Naive thymus-derived CD4-positive, alpha-beta T cell (primary cell): ENCODE measurements at regions not wholly inside any gene's neighbourhood (a gene's known extent, or its start where the extent isn't known, plus 50 kb on each side); places are given as distances from the start of the nearest gene placed in this dataset.
"Not testable (repeated sequence)": the region's sequence is repeated elsewhere in the genome, so short reads cannot be mapped to it uniquely, and the experiment has no call there.

Source experiments
- ATAC-seq: fragments of 150-1000 bp; cut with Tn5 transposase; 2 replicates; pipeline ENCODE4 v1.10.0; 2021; ENCODE audit warnings: mild to moderate bottlenecking, moderate library complexity
- CTCF ChIA-PET: fragments of 350-600 bp; sonication (Branson Sonifier 250); formaldehyde crosslinking; loops from one replicate; lab custom pipeline; 2021; ENCODE audit warnings: antibody characterized with exemption; lab: Charles Lee
- POLR2A ChIA-PET: fragments of 350-600 bp; sonication (Branson Sonifier 250); formaldehyde crosslinking; loops from one replicate; lab custom pipeline; 2021; ENCODE audit warnings: antibody characterized with exemption, inconsistent platforms; lab: Charles Lee
- DNase-seq, 9 donors: peaks; one replicate each; pipeline versions ENCODE4 v3.0.0 to v3.0.0-alpha.2; 2020 to 2022; ENCODE audit warnings: mixed read lengths in 1 of 9
- H3K27ac ChIP-seq: one replicate; pipeline ENCODE4 v1.7.0; 2013; ENCODE audit warnings: mild to moderate bottlenecking, low read depth, low read length, moderate library complexity
- H3K27me3 ChIP-seq, 2 donors: one replicate each; pipeline ENCODE4 v1.7.0; 2013; ENCODE audit warnings: low read length in 2 of 2, mild to moderate bottlenecking in 2 of 2, moderate library complexity in 2 of 2; ENCODE audit not compliant: control insufficient read depth in 2 of 2, insufficient read depth in 2 of 2
- H3K36me3 ChIP-seq, 3 experiments: 1 replicate in 2 of 3; 2 replicates in 1 of 3; pipeline ENCODE4 v1.7.0; 2013; ENCODE audit warnings: low read length in 3 of 3, mild to moderate bottlenecking in 3 of 3, moderate library complexity in 1 of 3; ENCODE audit not compliant: insufficient read depth in 3 of 3, control insufficient read depth in 2 of 3
- H3K4me1 ChIP-seq, 2 donors: one replicate each; pipeline ENCODE4 v1.7.0; 2013; ENCODE audit warnings: low read length in 2 of 2, mild to moderate bottlenecking in 2 of 2, moderate library complexity in 1 of 2; ENCODE audit not compliant: control insufficient read depth in 2 of 2, insufficient read depth in 2 of 2
- H3K4me3 ChIP-seq: 2 replicates; pipeline ENCODE4 v1.7.0; 2013; ENCODE audit warnings: mild to moderate bottlenecking, low read length
- H3K9me3 ChIP-seq, 3 experiments: 1 replicate in 2 of 3; 2 replicates in 1 of 3; pipeline ENCODE4 v1.7.0; 2013; ENCODE audit warnings: low read length in 3 of 3; ENCODE audit not compliant: control insufficient read depth in 2 of 3
- H3K27ac Mint-ChIP-seq, 9 donors: one replicate each; pipeline ENCODE4 v1.8.0; 2020 to 2022; ENCODE audit warnings: mixed read lengths in 9 of 9, mild to moderate bottlenecking in 8 of 9, moderate library complexity in 5 of 9, inconsistent platforms in 2 of 9
- H3K27me3 Mint-ChIP-seq, 5 donors: one replicate each; pipeline ENCODE4 v1.8.0; 2021 to 2022; ENCODE audit warnings: mixed read lengths in 5 of 5, mild to moderate bottlenecking in 1 of 5
- H3K36me3 Mint-ChIP-seq, 5 donors: one replicate each; pipeline ENCODE4 v1.8.0; 2020 to 2022; ENCODE audit warnings: mixed read lengths in 5 of 5, mild to moderate bottlenecking in 3 of 5, inconsistent platforms in 1 of 5
- H3K4me1 Mint-ChIP-seq, 7 donors: one replicate each; pipeline ENCODE4 v1.8.0; 2020 to 2022; ENCODE audit warnings: mixed read lengths in 7 of 7, mild to moderate bottlenecking in 3 of 7, inconsistent platforms in 1 of 7
- H3K4me3 Mint-ChIP-seq, 10 donors: one replicate each; pipeline ENCODE4 v1.8.0; 2020 to 2022; ENCODE audit warnings: mild to moderate bottlenecking in 10 of 10, mixed read lengths in 10 of 10, moderate library complexity in 6 of 10, inconsistent platforms in 2 of 10
- H3K9me3 Mint-ChIP-seq, 11 donors: one replicate each; pipeline ENCODE4 v1.8.0; 2020 to 2022; ENCODE audit warnings: mixed read lengths in 11 of 11, mild to moderate bottlenecking in 4 of 11, inconsistent platforms in 1 of 11, moderate library complexity in 1 of 11
- intact Hi-C, 2 donors: fragments of 100-400 bp; cut with micrococcal nuclease; formaldehyde crosslinking; loops; one replicate each; pipeline ENCODE4 v1.15.1; 2023

DNA sequence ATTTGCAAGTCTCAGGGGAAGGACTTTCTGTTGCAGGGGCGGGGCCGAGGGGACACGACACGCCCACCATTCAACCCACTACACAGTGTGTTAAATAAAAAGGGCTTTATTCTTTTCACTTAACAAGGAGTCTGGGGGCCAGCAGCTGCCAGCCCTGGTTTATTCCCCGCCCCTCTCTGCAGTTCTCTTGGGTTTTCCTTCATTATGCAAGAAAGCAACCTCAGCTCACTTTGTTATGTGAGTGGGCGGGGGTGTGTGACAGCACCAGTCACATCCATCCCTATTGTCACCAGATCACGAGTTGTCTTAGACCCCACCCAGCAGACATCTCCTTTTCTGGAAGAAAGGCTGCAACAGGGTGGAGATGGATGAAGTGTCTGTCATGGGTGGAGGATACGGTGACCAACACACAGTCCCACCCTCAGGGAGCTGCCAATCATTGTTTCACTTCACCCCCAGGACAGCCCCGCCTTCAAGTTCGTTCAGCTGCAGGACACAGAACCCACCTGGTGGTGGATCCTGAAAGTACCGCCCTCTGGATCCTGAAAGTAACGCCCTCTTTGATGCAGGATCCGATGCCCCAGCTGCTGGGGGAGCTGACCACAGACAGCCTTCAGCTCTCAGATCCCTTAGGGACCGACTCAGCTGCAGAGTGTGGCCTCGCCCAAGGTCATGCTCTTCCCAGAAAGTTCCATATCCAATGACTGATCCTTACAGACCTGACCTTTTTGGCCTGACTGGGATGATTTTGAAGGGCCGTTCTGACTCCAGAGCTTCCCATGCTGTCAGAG, 79.6 kb downstream of the SMIM20 start:
- H3K36me3 ChIP-seq = no peaks in the 10 kb centered on the region
- ChIA-PET POLR2A (no interaction called here), CTCF (interaction anchor here (0.5 to 0.6 kb wide), 2 partner anchors 15 to 198 kb away, joined by 3 read pairs; no protein-coding TSS in a partner anchor)
- H3K36me3 Mint-ChIP-seq = no peaks in the 10 kb centered on the region
- intact Hi-C loops = no loop called here
- no peaks in the 10 kb centered on the region for H3K9me3 ChIP-seq
- H3K4me1 ChIP-seq = no peaks in the 10 kb centered on the region
- peak overlapping the region in 2 of 9 donors; percentile 48 to 62 for H3K27ac Mint-ChIP-seq
- DNase-seq (peak in 1 of 9 donors; percentile 8), ATAC-seq (peak; percentile 41)
- H3K4me3 Mint-ChIP-seq = no peak overlapping the region
- peaks cover 0 to 11% (median 0%) of the 10 kb centered on the region in 7 donors for H3K4me1 Mint-ChIP-seq
- H3K27ac ChIP-seq = no peak overlapping the region
- no peaks in the 10 kb centered on the region for H3K27me3 ChIP-seq
- H3K27me3 Mint-ChIP-seq = no peaks in the 10 kb centered on the region
- H3K4me3 ChIP-seq = no peak overlapping the region
- no peaks in the 10 kb centered on the region for H3K9me3 Mint-ChIP-seq

DNA sequence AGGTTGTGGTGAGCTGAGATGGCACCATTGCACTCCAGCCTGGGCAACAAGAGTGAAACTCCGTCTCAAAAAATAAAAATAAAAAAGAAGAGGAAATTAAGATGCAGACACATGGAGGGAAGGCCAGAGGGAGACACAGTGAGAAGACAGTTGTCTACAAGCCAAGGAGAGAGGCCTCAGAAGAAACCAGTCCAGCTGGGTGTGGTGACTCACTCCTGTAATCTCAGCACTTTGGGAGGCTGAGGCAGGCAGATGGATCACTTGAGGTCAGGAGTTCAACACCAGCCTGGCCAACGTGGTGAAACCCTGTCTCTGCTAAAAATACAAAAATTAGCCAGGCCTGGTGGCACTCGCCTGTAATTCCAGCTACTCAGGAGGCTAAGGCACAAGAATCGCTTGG, 80.6 kb downstream of the SMIM20 start:
- intact Hi-C loops, H3K9me3 ChIP-seq, H3K27me3 ChIP-seq, H3K27me3 Mint-ChIP-seq, H3K4me1 ChIP-seq, H3K9me3 Mint-ChIP-seq, H3K27ac Mint-ChIP-seq, CTCF ChIA-PET, POLR2A ChIA-PET, ATAC-seq, DNase-seq, H3K36me3 Mint-ChIP-seq, H3K36me3 ChIP-seq, H3K4me3 Mint-ChIP-seq, H3K27ac ChIP-seq, H3K4me3 ChIP-seq: not testable (repeated sequence)
- peaks cover 0 to 11% (median 0%) of the 10 kb centered on the region in 7 donors for H3K4me1 Mint-ChIP-seq

DNA sequence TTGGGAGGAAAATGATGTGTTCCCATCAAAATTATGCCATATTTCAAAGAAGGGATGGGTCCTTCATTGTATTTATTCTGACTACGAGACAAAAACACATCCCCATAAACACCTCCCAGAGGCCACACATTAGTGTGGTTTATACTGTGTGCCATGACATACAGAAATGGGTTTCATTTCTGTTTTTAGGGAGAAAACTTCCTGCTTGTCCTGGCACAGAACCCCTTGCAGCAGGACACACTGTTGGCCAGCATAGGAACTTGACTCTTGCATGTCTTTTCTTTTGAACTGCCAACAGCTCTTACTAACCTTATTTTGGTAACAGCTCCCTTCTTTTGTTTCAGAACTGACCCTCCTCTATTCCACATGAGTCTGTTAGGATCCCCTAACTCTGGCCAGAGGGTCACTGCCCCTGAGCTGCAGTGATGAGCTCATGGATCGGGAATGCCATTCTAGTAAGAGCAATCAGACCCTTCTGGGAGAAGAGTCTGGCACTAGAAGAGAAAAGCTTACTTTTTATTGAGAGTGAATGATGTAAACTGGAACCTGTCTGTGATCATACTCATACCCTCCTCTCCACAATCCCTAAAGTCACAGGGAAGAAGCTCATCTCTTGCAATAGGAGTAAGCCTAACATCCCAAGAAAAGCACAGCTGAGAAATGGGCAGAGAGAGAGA, 86.4 kb downstream of the SMIM20 start:
- H3K27ac ChIP-seq = no peak overlapping the region
- ChIA-PET POLR2A (no interaction called here), CTCF (no interaction called here)
- no peak for DNase-seq
- H3K9me3 Mint-ChIP-seq = no peaks in the 10 kb centered on the region
- no peak overlapping the region for H3K4me3 ChIP-seq
- no peaks in the 10 kb centered on the region for H3K4me1 ChIP-seq
- H3K36me3 ChIP-seq = no peaks in the 10 kb centered on the region
- H3K4me1 Mint-ChIP-seq = no peaks in the 10 kb centered on the region
- no peaks in the 10 kb centered on the region for H3K27me3 ChIP-seq
- no peak overlapping the region for H3K4me3 Mint-ChIP-seq
- peaks cover 3 to 13% (median 10%) of the 10 kb centered on the region in 5 donors for H3K27me3 Mint-ChIP-seq
- no peak for ATAC-seq
- no peak overlapping the region for H3K27ac Mint-ChIP-seq
- intact Hi-C loops = no loop called here
- H3K9me3 ChIP-seq = no peaks in the 10 kb centered on the region
- no peaks in the 10 kb centered on the region for H3K36me3 Mint-ChIP-seq

DNA sequence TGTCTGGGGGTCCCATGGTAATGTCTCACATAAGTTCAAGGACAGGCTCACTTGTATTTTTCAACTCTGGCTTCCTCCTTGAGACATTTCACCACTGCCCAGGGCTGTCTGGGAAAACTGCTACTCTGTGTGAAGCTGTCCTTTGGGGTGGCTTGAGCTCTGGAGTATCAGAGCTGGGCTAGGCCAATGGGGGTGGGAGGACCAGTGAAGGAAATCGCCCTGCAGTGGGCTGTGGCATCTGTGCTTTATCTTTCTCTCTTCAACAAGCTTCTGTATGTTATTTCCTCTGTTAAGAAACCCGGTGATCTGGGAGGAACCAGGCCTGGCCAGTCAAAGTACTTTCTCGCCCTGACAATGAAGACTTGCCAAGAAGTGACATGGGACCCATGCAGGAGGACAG, 87.4 kb downstream of the SMIM20 start:
- POLR2A ChIA-PET = no interaction called here
- Histone ChIP-seq H3K27ac (no peak overlapping the region), H3K4me1 (no peaks in the 10 kb centered on the region), H3K4me3 (no peak overlapping the region), H3K27me3 (no peaks in the 10 kb centered on the region), H3K9me3 (no peaks in the 10 kb centered on the region), H3K36me3 (no peaks in the 10 kb centered on the region)
- peaks cover 0 to 3% (median 0%) of the 10 kb centered on the region in 5 donors for H3K36me3 Mint-ChIP-seq
- peaks cover 5 to 22% (median 13%) of the 10 kb centered on the region in 5 donors for H3K27me3 Mint-ChIP-seq
- H3K4me3 Mint-ChIP-seq = no peak overlapping the region
- DNase-seq (no peak), ATAC-seq (no peak)
- H3K4me1 Mint-ChIP-seq = no peaks in the 10 kb centered on the region
- intact Hi-C loops = no loop called here
- no peak overlapping the region for H3K27ac Mint-ChIP-seq
- H3K9me3 Mint-ChIP-seq = peaks cover 0 to 5% (median 0%) of the 10 kb centered on the region in 11 donors
- CTCF ChIA-PET = no interaction called here

DNA sequence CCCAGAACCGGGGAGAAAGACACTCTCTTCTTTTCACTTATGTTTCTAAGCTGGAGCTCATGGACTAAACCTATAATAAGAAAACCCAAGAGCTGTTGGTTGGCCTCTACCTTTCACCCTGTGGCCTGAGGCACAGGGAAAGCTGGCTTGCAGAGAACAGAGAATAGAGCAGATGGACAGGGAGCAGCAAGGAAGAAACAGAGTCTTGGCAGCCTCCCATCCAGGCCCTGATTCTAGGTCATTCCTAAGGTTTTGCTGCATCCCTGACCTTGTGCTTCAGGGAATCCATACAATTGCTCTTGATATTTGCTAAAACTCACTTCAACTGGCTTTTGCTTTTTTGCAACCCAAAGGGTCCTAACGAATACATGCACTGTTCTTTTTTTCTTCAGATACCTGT, 87.8 kb downstream of the SMIM20 start:
- Mint-ChIP-seq H3K27ac (no peak overlapping the region), H3K4me1 (no peaks in the 10 kb centered on the region), H3K36me3 (peaks cover 0 to 3% (median 0%) of the 10 kb centered on the region in 5 donors), H3K4me3 (no peak overlapping the region), H3K27me3 (peaks cover 5 to 22% (median 13%) of the 10 kb centered on the region in 5 donors), H3K9me3 (peaks cover 0 to 5% (median 0%) of the 10 kb centered on the region in 11 donors)
- no peaks in the 10 kb centered on the region for H3K36me3 ChIP-seq
- no peaks in the 10 kb centered on the region for H3K9me3 ChIP-seq
- ATAC-seq (no peak), DNase-seq (no peak)
- H3K4me3 ChIP-seq = no peak overlapping the region
- no peaks in the 10 kb centered on the region for H3K27me3 ChIP-seq
- ChIA-PET CTCF (no interaction called here), POLR2A (no interaction called here)
- no peak overlapping the region for H3K27ac ChIP-seq
- H3K4me1 ChIP-seq = no peaks in the 10 kb centered on the region
- intact Hi-C loops = no loop called here

DNA sequence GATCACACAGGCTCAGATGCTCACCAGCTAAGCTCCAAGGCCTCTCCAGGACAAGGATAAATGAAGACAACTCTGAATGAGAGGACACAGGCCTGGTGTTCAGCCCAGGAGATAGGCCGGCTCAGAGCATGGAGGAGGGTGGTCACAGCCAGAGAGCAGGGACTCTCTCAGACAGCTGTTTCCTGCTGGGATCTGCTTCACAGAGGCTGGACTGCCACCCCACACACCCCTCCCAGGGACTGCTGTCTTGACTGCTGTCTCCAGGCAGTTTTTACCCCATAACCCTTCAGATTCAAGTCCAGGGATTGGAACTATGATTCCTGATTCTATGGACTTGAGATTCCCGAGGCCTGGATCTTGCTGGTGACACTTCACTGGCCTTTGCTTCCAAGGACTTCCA, 89.0 kb downstream of the SMIM20 start:
- H3K27me3 ChIP-seq = no peaks in the 10 kb centered on the region
- no peak for DNase-seq
- no peak overlapping the region for H3K27ac ChIP-seq
- no peak overlapping the region for H3K27ac Mint-ChIP-seq
- H3K4me1 ChIP-seq = no peaks in the 10 kb centered on the region
- peaks cover 0 to 3% (median 0%) of the 10 kb centered on the region in 5 donors for H3K36me3 Mint-ChIP-seq
- no peak overlapping the region for H3K4me3 Mint-ChIP-seq
- H3K9me3 Mint-ChIP-seq = peaks cover 0 to 11% (median 4%) of the 10 kb centered on the region in 11 donors
- no peak overlapping the region for H3K4me3 ChIP-seq
- ChIA-PET POLR2A (no interaction called here), CTCF (no interaction called here)
- no peak for ATAC-seq
- no peaks in the 10 kb centered on the region for H3K4me1 Mint-ChIP-seq
- H3K9me3 ChIP-seq = no peaks in the 10 kb centered on the region
- intact Hi-C loops = no loop called here
- peaks cover 5 to 22% (median 13%) of the 10 kb centered on the region in 5 donors for H3K27me3 Mint-ChIP-seq
- no peaks in the 10 kb centered on the region for H3K36me3 ChIP-seq
